ENCODE measurements at regions not wholly inside any gene's neighbourhood (a gene's known extent, or its start where the extent isn't known, plus 50 kb on each side); places are given as distances from the start of the nearest gene placed in this dataset.
"Not testable (repeated sequence)": the region's sequence is repeated elsewhere in the genome, so short reads cannot be mapped to it uniquely, and the experiment has no call there.

GRCh38 chr6:170006900-170007467, 255.6 kb downstream of the ERMARD start:
- DNase-seq: peak; percentile 85

GRCh38 chr6:170006071-170006899, 254.9 kb downstream of the ERMARD start:
- DNase-seq: no peak

GRCh38 chr6:170005665-170006064, 254.2 kb downstream of the ERMARD start:
- DNase-seq: no peak

GRCh38 chr6:170004585-170005210, 253.3 kb downstream of the ERMARD start:
- DNase-seq: no peak

- DNase-seq: no peak
Measured at GRCh38 chr6:170003451-170004160, 252.2 kb downstream of the ERMARD start.

GRCh38 chr6:170003027-170003426, 251.6 kb downstream of the ERMARD start:
- DNase-seq: no peak

GRCh38 chr6:170001782-170002181, 250.4 kb downstream of the ERMARD start:
- not testable (repeated sequence) for DNase-seq

- DNase-seq: no peak
Measured at GRCh38 chr6:170000071-170000843, 248.8 kb downstream of the ERMARD start.

- no peak for DNase-seq
Measured at GRCh38 chr6:169999367-169999766, 247.9 kb downstream of the ERMARD start.

GRCh38 chr6:169998457-169998856, 247.0 kb downstream of the ERMARD start:
- DNase-seq: no peak

GRCh38 chr6:169997930-169998218, 246.5 kb downstream of the ERMARD start:
- no peak for DNase-seq

GRCh38 chr6:169997187-169997929, 245.9 kb downstream of the ERMARD start:
- DNase-seq: no peak

- no peak for DNase-seq
Measured at GRCh38 chr6:169996378-169997051, 245.1 kb downstream of the ERMARD start.

GRCh38 chr6:169994739-169995138, 243.3 kb downstream of the ERMARD start:
- no peak for DNase-seq

GRCh38 chr6:169993861-169994481, 242.5 kb downstream of the ERMARD start:
- no peak for DNase-seq

- DNase-seq: no peak
Measured at GRCh38 chr6:169991913-169992312, 240.5 kb downstream of the ERMARD start.

GRCh38 chr6:169991031-169991390, 239.6 kb downstream of the ERMARD start:
- no peak for DNase-seq

GRCh38 chr6:169990095-169991030, 238.9 kb downstream of the ERMARD start:
- DNase-seq: no peak

- DNase-seq: no peak
Measured at GRCh38 chr6:169989594-169989993, 238.2 kb downstream of the ERMARD start.

All from NCI-H748 treated with DMSO at 0.1 percent for 48 hours (cell line).